ENCODE measurements at regions not wholly inside any gene's neighbourhood (a gene's known extent, or its start where the extent isn't known, plus 50 kb on each side); places are given as distances from the start of the nearest gene placed in this dataset.

- Histone ChIP-seq H3K14ac (ENCODE audit: low read length in 2 of 2) (no peak overlapping the region), H4K91ac (ENCODE audit: low read length) (no peak overlapping the region), H3K23ac (ENCODE audit: low read length in 2 of 2) (no peak overlapping the region), H3K9me3 (ENCODE audit: control insufficient read depth, low read length) (no peaks in the 10 kb centered on the region), H3K18ac (ENCODE audit: low read depth in 1 of 2, low read length in 2 of 2) (no peak overlapping the region), H4K8ac (ENCODE audit: low read length) (no peak overlapping the region), H3K27ac (ENCODE audit: low read length, poor library complexity, severe bottlenecking) (no peak overlapping the region), H3K4ac (ENCODE audit: low read depth in 1 of 2, low read length in 2 of 2) (no peak overlapping the region), H2AFZ (ENCODE audit: low read depth, low read length) (no peak overlapping the region), H3K4me2 (ENCODE audit: low read length, poor library complexity, severe bottlenecking) (no peak overlapping the region), H3K36me3 (ENCODE audit: control insufficient read depth in 1 of 2, insufficient read depth in 2 of 2, low read depth in 1 of 2, low read length in 2 of 2) (no peaks in the 10 kb centered on the region), H3K4me1 (ENCODE audit: control insufficient read depth, insufficient read depth, low read depth, low read length) (no peaks in the 10 kb centered on the region), H2BK5ac (ENCODE audit: low read depth, low read length, poor library complexity, severe bottlenecking) (no peak overlapping the region), H3K9ac (ENCODE audit: low read length) (no peak overlapping the region), H2BK15ac (ENCODE audit: low read depth, poor library complexity, severe bottlenecking) (no peak overlapping the region), H3K79me1 (replicated peaks; ENCODE audit: low read length, poor library complexity, severe bottlenecking) (no peaks in the 10 kb centered on the region), H2BK120ac (ENCODE audit: low read depth, low read length) (no peak overlapping the region), H3K27me3 (ENCODE audit: control insufficient read depth in 1 of 2, insufficient read depth in 1 of 2, low read length in 2 of 2) (peaks cover 0 to 12% of the 10 kb centered on the region in 2 experiments), H2AK5ac (ENCODE audit: low read length, severe bottlenecking) (no peak overlapping the region), H2BK12ac (ENCODE audit: low read length in 2 of 2) (no peak overlapping the region), H3K4me3 (ENCODE audit: insufficient read depth in 1 of 2, low read depth in 1 of 2, low read length in 2 of 2) (no peak overlapping the region)
- WGBS = 66% methylated on average over 3 of the region's 5 CpGs
- no peak for DNase-seq
These were observed 387.0 kb upstream of the PSMD7 start for GRCh38 chr16:73909529-73910035.

DNA sequence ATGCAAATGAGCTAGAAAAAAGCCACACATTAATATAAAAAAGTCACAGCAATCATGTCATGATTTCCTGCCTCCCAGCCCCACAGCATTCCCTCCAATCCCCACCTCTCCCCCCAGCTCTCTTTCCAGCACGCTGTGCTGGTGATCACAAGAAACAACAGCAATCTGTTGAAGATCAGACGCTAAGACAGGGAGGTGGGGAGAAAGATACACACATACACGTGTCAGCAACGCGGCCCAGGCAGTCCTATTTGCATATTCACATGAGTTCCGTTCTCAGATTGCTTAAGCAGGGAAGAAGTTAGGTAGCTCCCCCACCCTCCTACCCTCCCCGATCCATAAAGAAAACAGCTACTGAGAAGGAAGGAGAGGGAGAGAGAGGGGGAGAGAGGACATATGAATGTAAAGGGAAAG is 405.5 kb upstream of the PSMD7 start:
- no peak for DNase-seq
- Histone ChIP-seq H2BK15ac (ENCODE audit: low read depth, poor library complexity, severe bottlenecking) (no peak overlapping the region), H3K14ac (ENCODE audit: low read length in 2 of 2) (no peak overlapping the region), H3K79me1 (replicated peaks; ENCODE audit: low read length, poor library complexity, severe bottlenecking) (no peaks in the 10 kb centered on the region), H3K36me3 (ENCODE audit: control insufficient read depth in 1 of 2, insufficient read depth in 2 of 2, low read depth in 1 of 2, low read length in 2 of 2) (no peaks in the 10 kb centered on the region), H3K18ac (ENCODE audit: low read depth in 1 of 2, low read length in 2 of 2) (no peak overlapping the region), H3K4me2 (ENCODE audit: low read length, poor library complexity, severe bottlenecking) (no peak overlapping the region), H4K91ac (ENCODE audit: low read length) (no peak overlapping the region), H2BK5ac (ENCODE audit: low read depth, low read length, poor library complexity, severe bottlenecking) (no peak overlapping the region), H2AFZ (ENCODE audit: low read depth, low read length) (no peak overlapping the region), H3K9ac (ENCODE audit: low read length) (peak overlapping the region; percentile 26), H2BK120ac (ENCODE audit: low read depth, low read length) (no peak overlapping the region), H3K4ac (ENCODE audit: low read depth in 1 of 2, low read length in 2 of 2) (no peak overlapping the region), H3K4me3 (ENCODE audit: insufficient read depth in 1 of 2, low read depth in 1 of 2, low read length in 2 of 2) (no peak overlapping the region), H2BK12ac (ENCODE audit: low read length in 2 of 2) (no peak overlapping the region), H3K27me3 (ENCODE audit: control insufficient read depth in 1 of 2, insufficient read depth in 1 of 2, low read length in 2 of 2) (peaks cover 0 to 44% of the 10 kb centered on the region in 2 experiments), H3K4me1 (ENCODE audit: control insufficient read depth, insufficient read depth, low read depth, low read length) (no peaks in the 10 kb centered on the region), H3K27ac (ENCODE audit: low read length, poor library complexity, severe bottlenecking) (no peak overlapping the region), H3K23ac (ENCODE audit: low read length in 2 of 2) (no peak overlapping the region), H4K8ac (ENCODE audit: low read length) (no peak overlapping the region), H3K9me3 (ENCODE audit: control insufficient read depth, low read length) (no peaks in the 10 kb centered on the region), H2AK5ac (ENCODE audit: low read length, severe bottlenecking) (no peak overlapping the region)
- 0% methylated on average over 2 of the region's 7 CpGs for WGBS

DNA sequence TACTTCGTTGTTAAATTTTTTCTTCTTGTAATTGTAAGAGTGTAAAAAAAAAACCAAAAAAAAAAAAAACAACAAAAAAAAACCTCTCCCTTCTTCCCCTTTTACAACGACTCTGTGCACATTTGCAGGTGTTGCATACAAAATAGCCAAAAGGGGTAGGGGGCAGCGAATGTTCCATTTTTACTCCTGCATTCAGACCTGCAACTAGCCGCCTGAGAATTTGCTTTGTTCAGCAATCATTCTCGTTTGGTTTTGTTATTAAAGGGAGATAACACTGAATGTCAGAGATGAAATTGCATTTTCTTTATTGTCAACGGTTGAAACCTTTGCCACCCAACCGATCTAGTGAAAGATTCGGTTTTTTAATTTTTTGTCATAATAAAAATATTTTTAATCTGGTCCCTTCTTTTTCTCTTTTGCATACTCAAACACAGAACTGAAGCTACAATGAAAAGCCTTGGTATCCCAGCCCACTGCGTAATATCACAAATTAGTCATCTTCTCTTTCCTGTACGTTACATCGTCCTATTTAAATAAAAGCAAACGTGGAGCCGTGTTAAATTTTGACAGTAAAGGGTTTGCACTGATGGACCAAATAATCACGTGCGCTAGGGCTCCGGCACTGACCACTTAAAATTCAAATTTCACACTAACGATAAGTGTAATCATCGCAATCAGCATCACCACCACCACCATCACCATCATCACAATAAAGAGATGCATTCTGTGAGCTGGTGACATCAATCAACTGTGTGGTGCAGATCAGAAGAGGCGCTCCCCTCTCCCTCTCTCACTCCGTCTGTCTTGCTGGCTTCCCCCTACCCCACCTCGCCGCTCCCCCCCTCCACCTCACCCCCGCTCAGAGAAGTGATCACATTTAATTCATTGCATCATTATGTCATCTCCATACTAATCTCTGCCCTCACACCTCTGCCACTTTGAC is 406.2 kb upstream of the PSMD7 start:
- no peak overlapping the region for H2BK120ac ChIP-seq (ENCODE audit: low read depth, low read length)
- no peak overlapping the region for H2AK5ac ChIP-seq (ENCODE audit: low read length, severe bottlenecking)
- H3K18ac ChIP-seq (ENCODE audit: low read depth in 1 of 2, low read length in 2 of 2) = no peak overlapping the region
- 41% methylated on average over 19 of the region's 23 CpGs for WGBS
- H3K9ac ChIP-seq (ENCODE audit: low read length) = no peak overlapping the region
- H3K14ac ChIP-seq (ENCODE audit: low read length in 2 of 2) = no peak overlapping the region
- no peak overlapping the region for H2BK12ac ChIP-seq (ENCODE audit: low read length in 2 of 2)
- H4K8ac ChIP-seq (ENCODE audit: low read length) = no peak overlapping the region
- no peak overlapping the region for H2BK15ac ChIP-seq (ENCODE audit: low read depth, poor library complexity, severe bottlenecking)
- no peaks in the 10 kb centered on the region for H3K9me3 ChIP-seq (ENCODE audit: control insufficient read depth, low read length)
- no peak overlapping the region for H3K27ac ChIP-seq (ENCODE audit: low read length, poor library complexity, severe bottlenecking)
- H2AFZ ChIP-seq (ENCODE audit: low read depth, low read length) = no peak overlapping the region
- H3K36me3 ChIP-seq (ENCODE audit: control insufficient read depth in 1 of 2, insufficient read depth in 2 of 2, low read depth in 1 of 2, low read length in 2 of 2) = no peaks in the 10 kb centered on the region
- H3K4me2 ChIP-seq (ENCODE audit: low read length, poor library complexity, severe bottlenecking) = no peak overlapping the region
- no peak overlapping the region for H2BK5ac ChIP-seq (ENCODE audit: low read depth, low read length, poor library complexity, severe bottlenecking)
- H4K91ac ChIP-seq (ENCODE audit: low read length) = no peak overlapping the region
- H3K4me1 ChIP-seq (ENCODE audit: control insufficient read depth, insufficient read depth, low read depth, low read length) = no peaks in the 10 kb centered on the region
- H3K23ac ChIP-seq (ENCODE audit: low read length in 2 of 2) = no peak overlapping the region
- no peak overlapping the region for H3K4me3 ChIP-seq (ENCODE audit: insufficient read depth in 1 of 2, low read depth in 1 of 2, low read length in 2 of 2)
- DNase-seq = no peak
- H3K27me3 ChIP-seq (ENCODE audit: control insufficient read depth in 1 of 2, insufficient read depth in 1 of 2, low read length in 2 of 2) = peaks cover 0 to 49% of the 10 kb centered on the region in 2 experiments
- H3K4ac ChIP-seq (ENCODE audit: low read depth in 1 of 2, low read length in 2 of 2) = no peak overlapping the region
- no peaks in the 10 kb centered on the region for H3K79me1 ChIP-seq (replicated peaks; ENCODE audit: low read length, poor library complexity, severe bottlenecking)

DNA sequence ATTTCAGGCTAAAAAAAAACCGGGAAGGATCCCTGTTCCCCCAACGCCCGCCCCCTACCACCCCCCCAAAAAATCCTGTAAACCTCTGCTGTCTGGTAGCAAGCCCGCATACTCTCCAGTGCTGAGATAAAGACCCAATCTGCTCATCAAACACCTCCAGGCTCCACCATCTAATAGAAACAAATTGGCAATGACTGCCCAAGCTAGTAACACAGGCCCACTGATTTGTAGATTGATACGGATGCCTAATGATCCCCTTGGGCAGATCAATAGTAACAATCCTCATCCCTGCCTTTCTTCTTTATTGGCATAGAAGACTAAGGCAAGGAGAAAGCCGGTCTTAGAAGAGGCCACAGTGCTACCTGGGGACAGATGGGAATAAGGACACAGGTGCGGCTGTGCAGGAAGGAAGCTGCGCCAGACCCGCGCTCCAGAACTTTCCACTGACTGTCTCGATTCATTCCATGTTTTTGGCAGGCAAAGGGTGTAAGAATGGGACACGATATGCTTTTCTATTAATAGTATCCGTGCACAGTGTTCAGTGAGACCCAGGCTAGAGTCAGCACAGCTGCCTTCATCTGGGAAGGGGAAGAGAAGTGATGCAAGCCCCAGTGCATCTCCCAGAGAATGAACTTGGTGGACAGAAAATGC is 407.6 kb upstream of the PSMD7 start:
- no peak overlapping the region for H4K91ac ChIP-seq (ENCODE audit: low read length)
- H2BK12ac ChIP-seq (ENCODE audit: low read length in 2 of 2) = no peak overlapping the region
- H3K4me2 ChIP-seq (ENCODE audit: low read length, poor library complexity, severe bottlenecking) = no peak overlapping the region
- no peak for DNase-seq
- H3K4me1 ChIP-seq (ENCODE audit: control insufficient read depth, insufficient read depth, low read depth, low read length) = no peaks in the 10 kb centered on the region
- no peak overlapping the region for H3K23ac ChIP-seq (ENCODE audit: low read length in 2 of 2)
- H2BK120ac ChIP-seq (ENCODE audit: low read depth, low read length) = no peak overlapping the region
- no peak overlapping the region for H3K18ac ChIP-seq (ENCODE audit: low read depth in 1 of 2, low read length in 2 of 2)
- H3K4ac ChIP-seq (ENCODE audit: low read depth in 1 of 2, low read length in 2 of 2) = no peak overlapping the region
- H3K79me1 ChIP-seq (replicated peaks; ENCODE audit: low read length, poor library complexity, severe bottlenecking) = no peaks in the 10 kb centered on the region
- no peaks in the 10 kb centered on the region for H3K9me3 ChIP-seq (ENCODE audit: control insufficient read depth, low read length)
- no peak overlapping the region for H2BK15ac ChIP-seq (ENCODE audit: low read depth, poor library complexity, severe bottlenecking)
- H2BK5ac ChIP-seq (ENCODE audit: low read depth, low read length, poor library complexity, severe bottlenecking) = no peak overlapping the region
- no peak overlapping the region for H2AK5ac ChIP-seq (ENCODE audit: low read length, severe bottlenecking)
- no peak overlapping the region for H3K4me3 ChIP-seq (ENCODE audit: insufficient read depth in 1 of 2, low read depth in 1 of 2, low read length in 2 of 2)
- no peak overlapping the region for H3K14ac ChIP-seq (ENCODE audit: low read length in 2 of 2)
- no peak overlapping the region for H2AFZ ChIP-seq (ENCODE audit: low read depth, low read length)
- H3K9ac ChIP-seq (ENCODE audit: low read length) = no peak overlapping the region
- no peaks in the 10 kb centered on the region for H3K36me3 ChIP-seq (ENCODE audit: control insufficient read depth in 1 of 2, insufficient read depth in 2 of 2, low read depth in 1 of 2, low read length in 2 of 2)
- WGBS = 77% methylated on average over 13 of the region's 13 CpGs
- no peak overlapping the region for H3K27ac ChIP-seq (ENCODE audit: low read length, poor library complexity, severe bottlenecking)
- H4K8ac ChIP-seq (ENCODE audit: low read length) = no peak overlapping the region
- peaks cover 0 to 51% of the 10 kb centered on the region in 2 experiments for H3K27me3 ChIP-seq (ENCODE audit: control insufficient read depth in 1 of 2, insufficient read depth in 1 of 2, low read length in 2 of 2)

Measured in mesenchymal stem cell (in vitro differentiated cells and primary cell).